DMS79 (cell line): ENCODE measurements at regions not wholly inside any gene's neighbourhood (a gene's known extent, or its start where the extent isn't known, plus 50 kb on each side); places are given as distances from the start of the nearest gene placed in this dataset.
"Not testable (repeated sequence)": the region's sequence is repeated elsewhere in the genome, so short reads cannot be mapped to it uniquely, and the experiment has no call there.

ENCODE experiments used
- DNase-seq: peaks from one replicate; lab custom pipeline; 2025; lab: John Stamatoyannopoulos, UW

- no peak for DNase-seq
Measured at GRCh38 chr10:3347413-3348182, 175.0 kb upstream of the PITRM1 start.

GRCh38 chr10:3346851-3347250 lies 174.3 kb upstream of the PITRM1 start:
- DNase-seq, result no peak

GRCh38 chr10:3342771-3343170 lies 170.2 kb upstream of the PITRM1 start:
- DNase-seq, result no peak

GRCh38 chr10:3340127-3340730 lies 167.6 kb upstream of the PITRM1 start:
- no peak for DNase-seq

DNA sequence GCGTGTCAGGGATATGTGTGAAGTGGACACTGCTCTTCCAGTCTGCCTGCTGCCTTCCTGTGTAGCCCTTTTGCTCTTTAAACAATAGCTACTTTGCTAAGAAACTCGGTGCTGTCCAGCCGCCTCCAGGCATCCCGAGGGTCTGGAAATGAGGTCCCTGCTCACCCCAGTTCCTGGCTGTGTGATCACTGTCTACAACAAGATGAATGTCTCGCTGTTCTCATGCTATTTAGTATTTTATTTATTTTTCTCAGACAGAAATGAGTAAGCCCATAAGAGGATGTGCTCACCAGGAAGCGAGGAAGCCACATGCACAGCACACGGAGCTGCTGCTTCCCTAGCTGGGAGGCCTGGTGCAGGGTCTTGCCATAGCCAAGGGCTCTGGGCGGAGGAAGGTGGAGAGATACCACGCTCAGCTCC lies 167.0 kb upstream of the PITRM1 start:
- DNase-seq, result no peak

DNA sequence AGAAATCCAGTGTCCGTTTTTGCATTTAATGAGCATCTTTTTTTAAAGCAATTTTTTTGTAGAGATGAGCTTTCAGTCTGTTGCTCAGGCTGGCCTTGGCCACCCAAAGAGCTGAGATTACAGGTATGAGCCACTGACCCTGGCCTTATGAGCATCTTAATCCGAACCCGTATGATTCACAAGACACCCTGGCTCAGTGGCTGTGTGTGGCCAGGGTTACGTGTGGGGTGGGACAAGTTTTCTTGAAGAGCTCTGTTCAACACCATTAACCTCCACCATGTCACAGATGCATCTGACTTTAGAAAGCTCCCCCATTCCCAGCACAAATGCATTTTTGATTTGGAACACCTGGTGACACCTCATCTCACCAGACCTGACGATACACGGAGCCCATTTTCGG lies 166.5 kb upstream of the PITRM1 start:
- no peak for DNase-seq

DNA sequence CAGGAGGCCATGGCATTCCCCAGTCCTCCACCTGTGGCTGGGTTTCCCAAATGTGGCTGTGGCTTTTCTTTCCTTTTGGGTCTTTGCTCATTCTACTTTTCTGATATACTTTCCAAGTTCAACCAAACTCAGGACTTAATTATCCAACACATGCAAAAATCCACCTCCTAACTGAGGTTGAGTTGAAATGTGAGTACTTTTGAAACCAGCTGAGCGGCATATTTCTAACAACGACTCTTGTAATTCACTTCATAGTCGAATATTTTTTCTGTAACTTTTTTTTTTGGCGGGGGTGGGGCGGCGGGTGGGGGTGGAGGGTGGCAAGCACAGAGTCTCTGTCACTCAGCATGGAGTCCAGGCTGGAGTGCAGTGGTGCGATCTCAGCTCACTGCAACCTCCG lies 165.2 kb upstream of the PITRM1 start:
- DNase-seq, result no peak

DNA sequence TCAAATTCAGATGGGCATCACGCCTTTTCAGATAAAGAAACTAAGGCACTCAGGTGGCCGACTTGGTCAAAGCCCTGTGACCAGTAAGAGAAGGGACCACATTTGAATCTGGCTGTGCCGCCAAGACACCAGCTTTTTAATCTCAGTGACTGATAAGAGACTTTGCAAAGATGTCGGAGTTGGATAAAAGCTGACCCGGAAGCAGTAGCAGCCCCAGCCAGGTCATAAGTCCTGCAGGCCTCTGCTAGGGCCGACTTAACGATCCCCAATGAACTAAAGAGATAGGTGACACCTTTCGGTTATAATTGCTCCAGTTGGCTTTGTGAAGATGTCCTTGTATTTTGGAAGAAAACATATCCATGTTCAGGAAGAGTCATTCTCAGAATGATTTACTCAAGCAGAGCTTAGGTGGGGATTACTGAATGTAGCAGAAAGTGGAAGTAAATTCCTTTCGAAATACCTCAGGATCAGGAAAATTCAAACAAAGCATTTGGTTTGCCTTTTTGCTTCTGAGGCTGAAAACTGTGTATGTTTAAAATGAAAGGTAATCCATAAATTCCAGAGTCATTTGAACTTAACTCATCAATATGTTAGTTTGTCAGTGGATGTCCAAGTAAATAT lies 164.2 kb upstream of the PITRM1 start:
- no peak for DNase-seq

GRCh38 chr10:3333426-3333825 lies 160.8 kb upstream of the PITRM1 start:
- DNase-seq, result no peak

DNA sequence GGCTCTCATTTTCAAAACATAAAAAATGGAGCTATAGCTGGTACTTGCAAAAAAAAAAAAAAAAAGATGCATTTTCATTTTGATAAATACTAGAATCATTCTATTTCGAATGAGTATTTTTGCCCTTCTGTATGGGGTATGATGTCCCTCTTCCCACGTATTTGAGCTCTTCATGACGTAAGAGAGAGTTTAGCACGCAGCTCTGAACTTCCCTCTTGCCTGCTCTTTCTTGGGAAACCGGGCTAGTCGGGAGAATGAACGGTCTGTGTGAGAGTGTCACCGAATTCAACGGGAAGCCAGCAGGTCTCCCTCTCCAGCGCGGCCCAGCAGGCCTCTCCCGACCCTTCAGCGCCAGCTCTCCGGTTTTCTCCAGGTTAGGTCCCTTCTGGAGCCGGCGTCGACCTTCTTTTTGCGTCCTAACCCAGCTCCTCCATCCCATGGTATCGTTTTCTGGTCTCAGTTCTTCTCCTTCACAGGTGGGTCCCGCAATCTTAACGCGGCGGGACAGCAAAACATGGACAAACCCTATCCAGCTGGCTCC lies 159.2 kb upstream of the PITRM1 start:
- no peak for DNase-seq

DNA sequence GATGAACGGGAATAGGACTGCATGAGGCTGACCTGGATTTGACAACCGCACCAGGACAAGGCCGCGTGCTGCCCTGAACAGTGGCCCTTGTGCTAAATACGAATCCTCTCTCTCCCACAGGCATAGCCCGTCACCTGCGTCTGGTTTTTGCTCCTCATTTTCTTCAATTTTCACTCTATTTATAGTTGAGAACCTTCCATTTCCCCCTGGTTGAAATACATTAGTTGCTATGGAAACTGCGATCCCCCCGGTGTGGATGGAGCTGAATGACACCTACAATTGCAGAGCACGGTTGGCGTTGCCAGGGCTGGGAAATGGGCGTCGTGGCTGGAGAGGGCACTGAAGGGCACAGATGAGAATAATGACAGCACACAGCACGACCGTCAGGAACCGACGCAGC lies 158.6 kb upstream of the PITRM1 start:
- no peak for DNase-seq

DNA sequence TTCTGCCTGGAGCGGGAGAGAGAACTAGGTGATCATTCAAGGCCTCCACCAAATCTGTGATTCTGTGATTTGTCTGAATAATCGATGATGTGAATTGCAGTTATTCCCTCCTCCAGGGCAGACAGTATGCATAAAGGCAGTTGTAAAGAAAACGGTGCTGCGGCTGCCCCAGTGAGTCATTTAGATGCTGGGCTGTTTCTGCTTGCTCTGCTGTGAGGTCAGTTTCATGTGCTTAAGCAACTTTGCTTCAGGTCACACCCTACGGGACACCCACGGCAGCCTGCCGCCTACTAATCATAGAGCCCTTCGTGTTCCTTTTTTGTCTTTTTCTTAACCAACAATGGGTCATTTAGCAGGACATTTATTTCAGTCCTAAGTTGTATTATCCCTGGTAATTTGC lies 158.1 kb upstream of the PITRM1 start:
- DNase-seq, result no peak

DNA sequence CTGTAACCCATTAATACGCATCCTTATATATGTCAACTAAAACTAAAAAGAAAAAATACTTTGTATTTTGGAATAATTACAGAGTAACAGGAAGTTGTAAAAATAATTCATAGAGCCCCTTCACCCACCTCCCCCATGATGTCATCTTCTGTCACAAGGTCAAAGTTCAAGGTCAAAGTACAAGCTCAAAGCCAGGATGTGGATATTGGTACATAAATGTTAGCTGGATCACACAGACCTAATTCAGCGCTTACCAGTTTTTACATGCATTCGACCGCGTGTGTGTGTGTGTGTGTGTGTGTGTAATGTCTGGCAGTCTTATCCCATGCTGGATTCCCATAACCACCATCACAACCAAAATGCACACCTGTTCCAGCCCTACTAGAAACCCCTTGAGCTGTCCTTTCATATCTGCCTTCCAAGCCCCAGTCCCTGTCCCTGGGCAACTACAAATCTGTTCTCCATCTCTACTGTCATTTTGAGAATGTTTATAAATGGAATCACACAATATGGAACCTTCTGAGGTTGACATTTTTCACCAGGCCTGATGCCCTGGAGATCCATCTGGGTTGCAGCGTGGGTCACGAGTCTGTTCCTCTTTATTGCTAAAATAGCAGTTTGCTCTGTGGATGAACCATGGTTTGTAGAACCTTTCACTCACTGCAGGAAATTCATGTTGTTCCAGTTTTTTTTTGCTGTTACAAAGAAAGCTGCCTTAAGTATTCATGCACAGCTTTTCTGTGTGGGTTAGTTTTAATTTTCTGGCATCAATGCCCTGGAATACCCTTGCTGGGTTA lies 153.6 kb upstream of the PITRM1 start:
- DNase-seq, result no peak

GRCh38 chr10:3324612-3325038 lies 152.0 kb upstream of the PITRM1 start:
- no peak for DNase-seq

DNA sequence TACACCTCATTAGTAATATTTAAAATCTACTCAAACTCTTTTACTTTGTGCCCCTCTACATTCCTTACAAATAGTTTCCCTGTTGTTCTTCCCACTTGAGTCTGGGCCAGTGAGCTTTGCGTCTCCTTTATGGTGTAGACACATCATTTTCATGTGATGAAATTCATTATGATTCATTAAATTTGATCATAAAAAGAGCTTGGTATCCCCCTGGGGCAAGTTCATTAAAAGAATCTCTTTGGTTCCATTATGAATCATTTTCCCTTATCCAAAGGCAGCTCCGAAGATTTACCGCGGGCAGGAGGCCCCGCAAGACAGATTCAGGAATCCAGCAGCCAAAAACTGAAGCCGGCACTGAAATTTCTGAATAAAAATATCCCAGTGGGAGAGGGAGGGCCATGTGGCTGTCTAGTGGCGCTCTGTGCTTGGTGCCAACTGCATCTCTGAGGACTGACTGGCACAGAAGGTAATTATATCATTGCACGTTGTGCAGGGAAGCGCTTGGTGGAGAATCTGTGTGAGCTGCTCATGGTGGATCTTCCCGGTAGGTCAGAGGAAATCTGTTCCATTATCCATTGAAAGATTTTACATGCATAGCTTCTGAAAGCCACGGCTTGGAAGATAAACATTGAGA lies 151.4 kb upstream of the PITRM1 start:
- no peak for DNase-seq

DNA sequence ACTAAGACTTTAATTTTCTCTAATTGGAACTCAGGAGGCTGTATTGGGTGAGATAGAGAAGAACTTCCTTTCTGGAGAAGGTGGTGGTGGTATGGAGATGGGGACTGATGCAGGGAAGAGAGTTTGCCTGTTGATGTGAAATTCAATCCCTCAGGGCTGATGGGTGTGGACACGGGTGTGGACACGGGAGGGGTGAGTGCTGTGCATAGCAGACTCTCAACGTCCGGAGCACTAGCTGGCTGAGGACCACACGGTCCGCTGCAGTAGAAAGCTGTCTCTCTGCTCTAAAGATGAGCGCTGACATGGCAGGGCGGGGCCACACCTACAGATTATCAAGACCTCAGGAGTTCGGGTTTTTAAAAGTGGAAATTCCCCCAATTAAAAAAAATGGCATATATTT lies 148.5 kb upstream of the PITRM1 start:
- no peak for DNase-seq

GRCh38 chr10:3319811-3320226 lies 147.2 kb upstream of the PITRM1 start:
- no peak for DNase-seq

DNA sequence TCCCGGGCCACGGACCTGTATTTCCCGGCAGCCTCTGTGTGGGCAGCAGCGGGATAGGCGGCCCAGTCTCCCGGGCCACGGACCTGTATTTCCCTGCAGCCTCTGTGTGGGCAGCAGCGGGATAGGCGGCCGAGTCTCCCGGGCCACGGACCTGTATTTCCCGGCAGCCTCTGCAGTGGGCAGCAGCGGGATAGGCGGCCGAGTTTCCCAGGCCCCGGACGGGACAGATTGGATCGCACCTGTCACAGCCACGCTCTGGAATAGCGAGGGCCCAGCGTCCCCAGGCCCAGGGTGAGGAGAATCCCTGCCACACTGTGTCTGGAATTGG lies 145.9 kb upstream of the PITRM1 start:
- not testable (repeated sequence) for DNase-seq

GRCh38 chr10:3317553-3318479 lies 145.2 kb upstream of the PITRM1 start:
- not testable (repeated sequence) for DNase-seq

DNA sequence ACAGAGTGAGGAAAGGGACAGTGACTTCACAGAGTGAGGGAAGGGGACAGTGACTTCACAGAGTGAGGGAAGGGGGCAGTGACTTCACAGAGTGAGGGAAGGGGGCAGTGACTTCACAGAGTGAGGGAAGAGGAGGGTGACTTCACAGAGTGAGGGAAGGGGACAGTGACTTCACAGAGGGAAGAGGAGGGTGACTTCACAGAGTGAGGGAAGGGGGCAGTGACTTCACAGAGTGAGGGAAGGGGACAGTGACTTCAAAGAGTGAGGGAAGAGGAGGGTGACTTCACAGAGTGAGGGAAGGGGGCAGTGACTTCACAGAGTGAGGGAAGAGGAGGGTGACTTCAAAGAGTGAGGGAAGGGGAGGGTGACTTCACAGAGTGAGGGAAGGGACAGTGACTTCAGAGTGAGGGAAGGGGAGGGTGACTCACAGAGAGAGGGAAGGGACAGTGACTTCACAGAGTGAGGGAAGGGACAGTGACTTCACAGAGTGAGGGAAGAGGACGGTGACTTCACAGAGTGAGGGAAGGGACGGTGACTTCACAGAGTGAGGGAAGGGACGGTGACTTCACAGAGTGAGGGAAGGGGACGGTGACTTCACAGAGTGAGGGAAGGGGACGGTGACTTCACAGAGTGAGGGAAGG lies 142.0 kb upstream of the PITRM1 start:
- not testable (repeated sequence) for DNase-seq
